Ectodermal cell (in vitro differentiated cells): ENCODE measurements at regions not wholly inside any gene's neighbourhood (a gene's known extent, or its start where the extent isn't known, plus 50 kb on each side); places are given as distances from the start of the nearest gene placed in this dataset.

ENCODE experiments used
- H3K27ac ChIP-seq: 2 replicates; pipeline ENCODE4 v1.7.0; 2013; ENCODE audit warnings: mild to moderate bottlenecking, low read depth, low read length; ENCODE audit not compliant: insufficient read depth, poor library complexity, severe bottlenecking
- H3K27me3 ChIP-seq: 2 replicates; pipeline ENCODE4 v1.7.0; 2013; ENCODE audit warnings: mild to moderate bottlenecking, low read length; ENCODE audit not compliant: insufficient read depth, control insufficient read depth, poor library complexity, severe bottlenecking
- H3K36me3 ChIP-seq: one replicate; pipeline ENCODE4 v1.7.0; 2013; ENCODE audit warnings: low read length; ENCODE audit not compliant: control insufficient read depth, insufficient read depth
- H3K4me1 ChIP-seq: one replicate; pipeline ENCODE4 v1.7.0; 2013; ENCODE audit warnings: low read length; ENCODE audit not compliant: control insufficient read depth, insufficient read depth
- H3K4me3 ChIP-seq: 2 replicates; pipeline ENCODE4 v1.7.0; 2013; ENCODE audit warnings: low read depth, low read length, control low read depth; ENCODE audit not compliant: insufficient read depth
- H3K9me3 ChIP-seq: 2 replicates; pipeline ENCODE4 v1.7.0; 2013; ENCODE audit warnings: mild to moderate bottlenecking, low read length, moderate library complexity; ENCODE audit not compliant: control insufficient read depth
- WGBS, 2 experiments: methylation state at CpG; one replicate each; pipeline ENCODE4 v1.1.7; 2013; ENCODE audit warnings: missing lambda C conversion rate in 2 of 2; 5-methylcytosine and 5-hydroxymethylcytosine counted together

DNA sequence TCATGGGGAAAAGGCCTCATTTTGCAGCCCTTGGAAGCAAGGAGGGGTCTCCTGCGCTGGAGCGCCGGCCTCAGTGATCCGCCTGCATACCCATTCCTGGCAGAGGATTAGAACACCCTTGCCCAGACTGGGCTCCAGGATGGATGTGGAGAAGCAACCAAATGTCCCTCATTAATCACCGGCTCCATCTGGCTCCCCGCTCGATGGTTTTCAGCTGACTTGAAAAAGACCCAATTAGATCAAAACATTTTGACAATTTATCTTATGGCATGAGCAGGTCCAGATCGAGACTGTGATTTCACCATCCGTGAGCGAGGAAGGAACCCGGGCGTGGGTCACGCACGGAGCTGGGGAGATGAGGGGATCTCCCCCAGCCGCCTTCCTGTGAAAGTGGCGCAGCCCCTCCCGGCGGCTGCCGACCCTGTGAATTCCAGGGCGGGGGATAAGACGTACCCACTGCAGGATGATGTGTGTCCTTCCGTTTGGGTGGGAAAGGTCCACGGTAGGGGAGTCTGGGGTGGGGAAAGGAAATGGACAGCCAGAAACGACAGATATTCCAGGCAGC is 141.6 kb downstream of the EMX2 start:
- 94 to 95% methylated on average over 24 of the region's 24 CpGs for WGBS, 2 experiments
- Histone ChIP-seq H3K36me3 (no peaks in the 10 kb centered on the region), H3K4me3 (no peak overlapping the region), H3K9me3 (no peaks in the 10 kb centered on the region), H3K27ac (no peak overlapping the region), H3K4me1 (peaks cover 10% of the 10 kb centered on the region), H3K27me3 (no peaks in the 10 kb centered on the region)

- 76 to 78% methylated on average over 16 of the region's 16 CpGs for WGBS, 2 experiments
- Histone ChIP-seq H3K36me3 (no peaks in the 10 kb centered on the region), H3K4me3 (no peak overlapping the region), H3K9me3 (no peaks in the 10 kb centered on the region), H3K27ac (no peak overlapping the region), H3K27me3 (no peaks in the 10 kb centered on the region), H3K4me1 (peaks cover 14% of the 10 kb centered on the region)
Observed at GRCh38 chr10:117684672-117685211, 142.2 kb downstream of the EMX2 start.

DNA sequence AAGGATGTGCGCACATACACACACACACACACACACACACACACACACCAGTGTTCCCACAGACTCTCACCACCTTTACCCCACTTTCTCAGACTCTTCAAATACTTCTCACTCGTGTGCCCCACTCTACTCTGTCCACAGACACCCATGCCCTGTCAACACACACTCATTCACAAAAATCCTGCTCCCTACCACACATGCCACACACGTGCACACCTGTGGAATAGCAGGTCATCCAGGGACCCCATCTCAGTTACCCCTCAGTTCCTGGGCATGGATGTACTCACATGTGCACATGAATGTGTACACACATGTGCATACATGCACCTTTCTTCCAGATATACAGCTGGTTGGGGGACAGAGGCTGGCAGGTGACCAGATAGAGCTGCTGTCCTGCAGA is 142.9 kb downstream of the EMX2 start:
- H3K27me3 ChIP-seq, result no peaks in the 10 kb centered on the region
- H3K36me3 ChIP-seq, result no peaks in the 10 kb centered on the region
- no peak overlapping the region for H3K27ac ChIP-seq
- H3K9me3 ChIP-seq, result no peaks in the 10 kb centered on the region
- H3K4me1 ChIP-seq, result peaks cover 21% of the 10 kb centered on the region
- WGBS, 2 experiments, result 76 to 87% methylated on average over 3 of the region's 3 CpGs
- H3K4me3 ChIP-seq, result no peak overlapping the region

GRCh38 chr10:117686606-117687005 is 144.1 kb downstream of the EMX2 start:
- H3K27me3 ChIP-seq, result no peaks in the 10 kb centered on the region
- 85 to 90% methylated on average over 4 of the region's 4 CpGs for WGBS, 2 experiments
- no peaks in the 10 kb centered on the region for H3K9me3 ChIP-seq

DNA sequence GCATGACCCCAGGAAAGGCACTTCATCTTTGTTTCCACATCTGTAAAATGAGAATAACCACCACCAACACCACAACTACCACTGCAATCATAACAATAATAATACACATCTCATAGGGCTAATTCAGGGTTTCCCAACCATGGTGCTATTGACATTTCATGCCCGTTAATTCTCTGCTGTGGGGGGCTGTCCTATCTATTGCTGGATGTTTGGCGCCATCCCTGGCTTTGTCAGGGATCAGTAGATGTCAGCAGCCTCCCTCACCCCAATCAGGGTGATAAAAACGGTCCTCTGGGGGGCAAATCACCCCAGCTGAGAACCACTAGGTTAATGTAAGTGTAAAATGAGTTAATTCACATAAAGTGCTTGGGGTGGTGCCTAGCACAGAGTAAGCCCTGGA is 145.8 kb downstream of the EMX2 start:
- H3K4me1 ChIP-seq, result peaks cover 21% of the 10 kb centered on the region

More at GRCh38 chr10:117686606-117687005, 144.1 kb downstream of the EMX2 start:
- Histone ChIP-seq H3K4me3 (no peak overlapping the region), H3K4me1 (peaks cover 21% of the 10 kb centered on the region), H3K27ac (no peak overlapping the region), H3K36me3 (no peaks in the 10 kb centered on the region)

DNA sequence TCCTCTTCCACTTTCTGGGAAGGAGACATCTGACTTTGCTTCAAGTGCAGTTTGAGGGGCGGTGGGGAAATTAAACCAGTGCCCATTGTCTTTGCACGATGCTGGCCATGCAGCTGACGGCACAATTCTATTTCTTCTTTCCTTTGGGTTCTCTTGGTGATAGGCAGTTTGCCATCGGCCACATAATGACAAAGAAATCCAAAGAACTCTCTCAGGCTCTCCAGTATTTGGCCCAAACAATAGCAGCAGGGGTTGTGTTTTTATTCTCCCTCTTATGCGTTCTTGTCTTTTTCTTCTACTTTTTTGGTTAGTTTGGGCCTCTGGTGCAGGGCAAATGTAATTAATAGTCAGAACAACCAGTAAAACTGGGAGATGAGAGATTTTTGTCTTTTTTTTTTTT is 147.0 kb downstream of the EMX2 start:
- Histone ChIP-seq H3K27me3 (no peaks in the 10 kb centered on the region), H3K4me1 (peaks cover 21% of the 10 kb centered on the region), H3K9me3 (no peaks in the 10 kb centered on the region), H3K27ac (no peak overlapping the region), H3K36me3 (no peaks in the 10 kb centered on the region), H3K4me3 (no peak overlapping the region)
- 54 to 62% methylated on average over 5 of the region's 5 CpGs for WGBS, 2 experiments

More for the DNA sequence above, 145.8 kb downstream of the EMX2 start:
- Histone ChIP-seq H3K36me3 (no peaks in the 10 kb centered on the region), H3K9me3 (no peaks in the 10 kb centered on the region), H3K4me3 (no peak overlapping the region), H3K27me3 (no peaks in the 10 kb centered on the region), H3K27ac (no peak overlapping the region)
- 68 to 73% methylated on average over 3 of the region's 3 CpGs for WGBS, 2 experiments

- Histone ChIP-seq H3K27ac (no peak overlapping the region), H3K4me3 (no peak overlapping the region), H3K27me3 (no peaks in the 10 kb centered on the region), H3K4me1 (peaks cover 21% of the 10 kb centered on the region), H3K9me3 (no peaks in the 10 kb centered on the region), H3K36me3 (no peaks in the 10 kb centered on the region)
- WGBS, 2 experiments, result 78 to 80% methylated on average over 6 of the region's 6 CpGs
Observed at GRCh38 chr10:117690359-117690758, 147.8 kb downstream of the EMX2 start.

- H3K4me1 ChIP-seq, result peaks cover 10% of the 10 kb centered on the region
- no peak overlapping the region for H3K27ac ChIP-seq
- no peaks in the 10 kb centered on the region for H3K36me3 ChIP-seq
- 93% methylated on average over 6 of the region's 6 CpGs for WGBS, 2 experiments
- no peaks in the 10 kb centered on the region for H3K9me3 ChIP-seq
- no peaks in the 10 kb centered on the region for H3K27me3 ChIP-seq
- H3K4me3 ChIP-seq, result no peak overlapping the region
Observed at GRCh38 chr10:117694190-117694589, 151.6 kb downstream of the EMX2 start.

- no peaks in the 10 kb centered on the region for H3K27me3 ChIP-seq
- H3K4me3 ChIP-seq, result no peak overlapping the region
- no peaks in the 10 kb centered on the region for H3K4me1 ChIP-seq
- H3K36me3 ChIP-seq, result no peaks in the 10 kb centered on the region
- H3K9me3 ChIP-seq, result no peaks in the 10 kb centered on the region
- H3K27ac ChIP-seq, result no peak overlapping the region
- 93 to 96% methylated on average over 2 of the region's 2 CpGs for WGBS, 2 experiments
Observed at GRCh38 chr10:117697402-117697801, 154.9 kb downstream of the EMX2 start.

DNA sequence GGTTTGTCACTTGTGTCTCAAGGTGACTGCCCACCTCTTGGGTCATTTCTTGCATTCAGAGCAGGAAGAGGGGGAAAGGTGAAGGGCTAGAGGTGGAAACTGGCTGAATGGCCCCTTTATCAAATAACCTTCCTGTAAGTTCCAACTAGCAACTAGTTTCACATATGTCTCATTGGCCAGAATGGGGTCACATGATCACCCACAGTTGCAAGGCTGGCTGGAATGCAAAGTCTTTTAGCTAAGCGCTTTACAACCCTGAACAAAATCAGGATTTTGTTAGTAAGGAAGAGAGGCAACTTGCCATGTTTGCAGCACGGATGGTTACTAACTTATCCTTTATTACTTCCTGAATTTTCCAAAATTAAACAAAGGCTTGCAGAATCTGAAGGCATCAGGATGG is 156.3 kb downstream of the EMX2 start:
- Histone ChIP-seq H3K9me3 (no peaks in the 10 kb centered on the region), H3K4me1 (no peaks in the 10 kb centered on the region), H3K27ac (no peak overlapping the region), H3K36me3 (no peaks in the 10 kb centered on the region), H3K4me3 (no peak overlapping the region), H3K27me3 (no peaks in the 10 kb centered on the region)
- 94 to 100% methylated on average over 2 of the region's 2 CpGs for WGBS, 2 experiments
